A172 (cell line): ENCODE measurements at regions not wholly inside any gene's neighbourhood (a gene's known extent, or its start where the extent isn't known, plus 50 kb on each side); places are given as distances from the start of the nearest gene placed in this dataset.

ENCODE experiments used
- DNase-seq: peaks from one replicate; pipeline ENCODE4 v3.0.0-alpha.2; 2015; ENCODE audit warnings: low spot score

DNA sequence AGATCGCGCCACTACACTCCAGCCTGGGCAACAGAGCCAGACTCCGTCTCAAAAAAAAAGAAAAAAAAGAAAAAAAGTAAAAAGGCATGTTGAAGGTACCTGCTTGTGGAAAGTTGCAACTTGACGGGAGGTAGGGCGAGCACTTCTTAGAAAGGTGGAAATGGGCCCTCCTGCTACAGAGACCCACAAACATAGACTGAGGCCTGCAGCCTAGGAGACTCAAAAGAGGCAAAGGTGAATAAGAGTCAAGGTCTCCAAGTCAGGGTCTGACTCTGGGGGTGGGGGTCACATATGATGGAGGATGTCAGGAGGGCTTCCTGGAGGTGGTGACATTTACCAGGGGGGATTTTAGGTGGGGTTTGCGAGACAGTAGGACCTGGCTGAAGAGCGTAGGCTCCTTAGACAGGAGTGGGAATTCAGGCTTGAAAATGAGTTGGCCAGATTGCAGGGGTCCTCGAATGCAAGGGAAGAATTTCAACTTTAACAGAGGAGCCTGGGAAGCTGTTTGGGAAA is 303.0 kb downstream of the SEC14L1 start:
- no peak for DNase-seq

DNA sequence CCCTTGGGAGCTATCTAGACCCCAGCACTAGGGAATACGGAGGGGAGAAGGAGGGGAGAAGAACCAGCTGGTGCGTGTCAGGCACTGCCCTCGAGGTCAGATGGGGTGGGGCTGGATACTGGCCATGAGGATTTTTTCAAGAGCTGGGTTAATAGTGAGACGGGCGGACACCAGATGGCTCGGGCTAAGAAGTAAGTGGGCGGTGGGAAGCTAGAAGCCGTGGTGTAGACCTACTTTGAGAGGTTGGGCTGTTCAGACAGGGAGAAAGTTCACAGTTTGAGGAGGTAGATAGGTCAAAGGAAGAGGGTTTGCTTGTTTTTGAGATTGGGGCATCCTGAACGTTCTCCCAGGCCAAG is 303.8 kb downstream of the SEC14L1 start:
- no peak for DNase-seq

DNA sequence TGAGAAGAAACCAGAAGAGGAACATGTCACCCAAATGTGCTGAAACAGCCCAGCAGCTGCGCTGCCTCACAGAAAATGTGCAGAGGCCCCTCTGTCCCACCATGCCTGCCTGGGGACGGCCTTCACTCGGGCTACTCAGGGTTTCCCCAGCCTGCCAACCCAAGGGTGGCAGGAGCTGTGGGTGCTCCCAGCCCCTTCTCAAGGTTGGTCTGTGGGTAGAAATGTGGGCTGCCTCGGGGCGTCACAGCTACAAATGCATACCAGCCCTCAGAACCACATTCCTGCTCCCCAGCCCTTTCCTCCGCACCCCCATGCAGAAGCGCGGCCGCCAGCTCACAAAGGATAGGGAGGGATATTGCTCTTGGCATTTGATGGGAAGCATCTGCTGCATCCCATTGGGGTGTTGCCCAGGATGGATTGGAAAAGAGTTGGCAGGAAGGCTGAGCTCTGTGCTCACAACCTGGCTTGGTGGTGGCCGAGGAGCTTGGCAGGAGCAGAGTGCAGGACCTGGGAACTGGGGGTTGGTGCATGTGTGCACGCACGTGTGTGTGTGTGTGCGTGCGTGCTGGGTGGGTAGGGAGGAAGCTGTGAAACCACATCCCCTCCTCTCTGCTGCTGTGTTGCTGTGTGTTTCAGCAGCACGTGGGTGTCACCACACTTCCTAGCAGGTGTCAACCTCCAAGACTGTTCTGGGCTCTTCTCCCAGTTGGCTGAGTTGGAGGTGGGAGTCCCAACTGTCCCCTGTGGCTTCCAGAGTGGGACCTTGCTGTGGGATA is 304.4 kb downstream of the SEC14L1 start:
- no peak for DNase-seq

DNA sequence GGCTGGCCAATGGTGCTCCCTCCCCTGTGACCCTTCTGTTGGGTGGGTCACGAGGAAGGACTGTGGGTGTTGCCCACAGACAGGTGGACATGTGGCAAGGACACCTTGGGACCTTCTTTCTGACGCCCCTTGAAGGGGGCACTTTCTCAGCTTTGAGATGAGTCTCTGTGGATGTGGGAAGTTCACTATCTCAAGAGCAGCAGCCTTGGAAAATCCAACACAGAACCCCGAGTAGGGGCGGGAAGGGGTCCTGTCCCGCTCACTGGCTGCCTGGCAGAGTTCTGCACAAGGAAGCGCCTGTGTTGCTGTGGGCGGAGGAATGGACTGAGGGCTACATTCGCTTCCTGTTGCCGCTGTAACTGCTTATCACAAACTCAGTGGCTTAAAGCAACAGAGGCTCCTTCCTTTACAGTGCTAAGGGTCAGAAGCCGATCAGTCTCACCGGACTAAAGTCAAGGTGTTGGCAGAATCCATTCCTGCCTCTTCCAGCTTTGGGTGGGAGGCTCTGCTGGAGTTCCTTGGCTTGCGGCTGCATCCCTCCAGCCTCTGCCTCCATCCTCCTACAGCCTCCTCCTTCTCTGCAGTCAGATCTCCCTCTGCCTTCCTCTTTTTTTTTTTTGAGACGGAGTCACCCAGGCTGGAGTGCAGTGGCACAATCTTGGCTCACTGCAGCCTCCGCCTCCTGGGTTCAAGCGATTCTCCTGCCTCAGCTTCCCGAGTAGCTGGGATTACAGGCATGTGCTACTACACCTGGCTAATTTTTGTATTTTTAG is 305.2 kb downstream of the SEC14L1 start:
- DNase-seq: no peak

DNA sequence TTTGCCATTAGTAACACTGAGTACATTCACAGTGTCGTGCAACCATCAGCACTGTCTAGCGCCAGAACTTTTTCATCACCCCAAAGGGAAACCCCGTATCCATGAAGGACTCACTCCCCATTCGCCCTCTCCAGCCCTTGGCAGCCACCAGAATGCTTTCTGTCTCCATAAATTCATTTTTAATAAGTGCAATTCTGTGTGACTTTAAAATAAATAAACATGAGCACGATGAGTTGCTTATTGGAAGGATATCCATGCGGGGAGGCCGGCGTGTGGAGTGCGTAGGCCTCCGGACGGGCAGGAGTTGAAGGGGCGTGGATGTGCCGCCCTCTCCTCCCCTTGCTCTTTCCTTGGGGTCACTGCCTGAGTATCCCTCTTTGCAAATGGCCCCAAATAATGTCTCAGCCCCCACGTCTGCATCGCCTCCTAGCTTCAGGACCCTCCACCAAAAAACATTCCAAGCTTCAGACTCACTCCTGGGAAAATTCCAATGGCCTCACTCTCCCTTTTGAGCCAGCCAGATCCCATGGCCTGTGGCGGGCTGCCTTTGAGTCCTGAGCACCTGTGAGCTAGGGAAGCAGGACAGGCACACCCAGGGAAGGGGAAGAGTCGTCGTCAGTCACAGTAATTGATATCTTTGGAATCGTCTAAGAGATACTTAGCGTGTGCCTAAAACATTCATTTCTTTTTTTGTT is 306.3 kb downstream of the SEC14L1 start:
- no peak for DNase-seq

DNA sequence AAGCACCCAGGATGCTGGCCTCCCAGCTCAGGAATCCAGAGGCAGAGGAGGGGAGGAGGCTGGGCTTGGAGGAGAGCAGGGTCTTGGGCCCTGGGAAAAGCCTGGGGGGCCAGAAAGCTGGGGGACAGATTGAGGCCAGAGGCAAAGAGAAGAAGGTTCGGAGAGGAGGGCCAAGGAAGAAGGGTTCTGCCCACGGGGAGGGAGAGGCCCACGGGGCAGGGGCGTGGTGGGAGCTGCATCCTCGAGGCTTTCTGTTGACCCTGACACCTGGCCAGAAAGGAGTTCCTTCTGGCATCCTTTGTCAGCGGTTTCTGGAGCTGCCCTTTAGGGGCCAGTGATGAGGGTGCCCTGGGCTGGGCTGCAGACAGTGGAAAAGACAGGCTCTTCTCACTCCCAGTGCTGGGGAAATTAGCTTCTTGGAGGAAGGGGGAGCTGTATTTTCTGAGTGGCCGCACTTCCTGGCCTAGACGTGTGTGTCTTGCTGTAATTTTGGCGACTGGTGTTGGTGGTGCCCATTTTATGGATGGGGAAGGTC is 308.7 kb downstream of the SEC14L1 start:
- no peak for DNase-seq

DNA sequence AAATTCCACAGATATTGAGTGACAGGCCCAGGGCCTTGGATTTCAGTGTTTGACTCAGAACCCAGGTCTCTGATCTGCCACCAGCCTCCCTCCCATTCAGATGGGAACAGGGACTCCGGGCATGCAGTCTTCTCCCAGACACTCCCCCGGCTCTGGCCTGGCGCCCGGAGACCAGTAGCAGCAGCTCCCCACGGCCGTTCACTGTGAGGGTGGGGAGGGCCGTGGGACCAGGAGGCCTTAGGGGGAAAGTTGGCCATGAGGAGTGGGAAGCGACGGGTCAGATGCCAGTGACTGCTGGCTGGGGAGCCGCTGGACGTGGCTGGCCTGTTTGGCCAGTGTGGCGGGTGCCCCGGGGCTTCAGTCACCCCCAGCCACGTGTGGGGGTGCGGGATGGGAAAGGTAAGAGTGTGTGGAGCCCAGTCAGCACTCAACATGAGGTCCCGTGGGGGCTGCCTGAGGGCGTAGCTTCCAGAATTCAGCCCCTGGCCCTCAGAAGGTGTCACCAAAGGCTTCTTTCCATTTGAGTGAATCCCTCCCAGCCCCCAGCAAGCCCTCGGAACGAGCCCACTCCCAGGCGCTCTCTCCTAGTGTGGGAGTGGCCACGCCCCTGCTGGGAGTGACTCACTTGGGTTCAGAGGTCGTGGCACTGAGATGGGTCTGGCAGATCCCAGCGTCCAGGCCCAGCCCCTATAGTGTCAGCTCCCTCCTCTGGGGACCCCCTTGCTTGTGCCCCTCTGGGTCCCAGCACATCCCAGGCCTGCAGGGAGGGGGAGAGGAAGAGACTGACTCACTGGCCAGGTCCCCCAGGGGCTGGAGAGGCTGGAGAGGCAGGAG is 309.4 kb downstream of the SEC14L1 start:
- peak; percentile 41 for DNase-seq

DNA sequence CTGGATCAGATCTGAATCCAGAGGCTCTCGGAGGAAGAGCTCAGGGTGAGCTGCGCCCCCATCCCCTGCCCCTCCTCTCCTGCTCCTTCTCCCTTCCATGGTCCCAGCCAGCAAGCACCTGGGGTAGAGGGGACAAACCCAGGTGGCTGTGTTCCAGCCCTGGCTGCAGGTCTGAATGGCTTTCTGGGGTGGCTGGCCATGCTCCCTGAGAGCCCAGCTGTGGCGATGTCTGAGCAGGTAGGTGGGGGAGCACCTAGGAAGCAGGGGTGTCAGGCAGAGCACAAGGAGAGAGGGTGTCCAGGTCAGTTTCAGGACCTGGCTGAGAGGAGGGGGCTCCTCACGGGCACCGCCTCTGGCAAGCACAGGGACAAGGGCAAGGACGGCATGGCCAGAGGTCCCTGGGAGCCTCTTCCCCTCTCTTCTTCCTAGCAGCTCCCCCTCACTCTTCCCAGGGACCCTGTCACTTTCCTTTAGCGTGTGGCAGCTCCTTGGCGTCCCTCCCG is 310.0 kb downstream of the SEC14L1 start:
- DNase-seq: no peak

DNA sequence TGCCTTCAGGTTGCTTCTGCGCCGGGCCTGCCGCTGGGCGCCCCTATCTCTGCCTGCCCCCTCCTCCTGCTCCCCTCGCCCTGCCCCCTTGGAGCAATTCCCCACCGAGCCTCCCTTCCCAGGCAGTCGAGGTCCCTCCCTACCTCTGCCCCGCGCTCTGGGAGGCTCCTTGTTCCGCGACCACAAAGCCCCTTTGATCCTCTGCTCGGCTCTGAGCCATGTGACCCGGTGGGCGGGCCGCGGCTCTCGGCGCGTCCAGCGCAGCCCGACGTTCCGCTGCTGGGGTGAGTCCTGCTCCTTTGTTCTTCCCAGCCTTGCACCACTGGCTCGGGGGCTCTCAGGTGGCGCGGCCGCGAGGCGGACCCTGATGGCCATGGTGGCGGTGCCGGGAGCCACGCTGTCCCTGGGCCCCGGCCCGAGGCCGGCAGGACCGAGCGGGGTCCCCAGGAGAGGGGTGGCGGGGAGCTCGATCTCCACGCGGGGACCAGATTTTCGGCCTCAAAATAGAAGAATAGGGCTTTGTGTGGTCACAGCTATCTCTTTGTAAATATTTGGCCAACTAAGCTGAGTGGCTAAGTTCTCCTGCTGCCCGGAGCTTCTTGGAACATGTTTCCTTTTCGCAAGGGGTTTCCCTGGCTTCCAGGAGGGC is 310.6 kb downstream of the SEC14L1 start:
- no peak for DNase-seq

DNA sequence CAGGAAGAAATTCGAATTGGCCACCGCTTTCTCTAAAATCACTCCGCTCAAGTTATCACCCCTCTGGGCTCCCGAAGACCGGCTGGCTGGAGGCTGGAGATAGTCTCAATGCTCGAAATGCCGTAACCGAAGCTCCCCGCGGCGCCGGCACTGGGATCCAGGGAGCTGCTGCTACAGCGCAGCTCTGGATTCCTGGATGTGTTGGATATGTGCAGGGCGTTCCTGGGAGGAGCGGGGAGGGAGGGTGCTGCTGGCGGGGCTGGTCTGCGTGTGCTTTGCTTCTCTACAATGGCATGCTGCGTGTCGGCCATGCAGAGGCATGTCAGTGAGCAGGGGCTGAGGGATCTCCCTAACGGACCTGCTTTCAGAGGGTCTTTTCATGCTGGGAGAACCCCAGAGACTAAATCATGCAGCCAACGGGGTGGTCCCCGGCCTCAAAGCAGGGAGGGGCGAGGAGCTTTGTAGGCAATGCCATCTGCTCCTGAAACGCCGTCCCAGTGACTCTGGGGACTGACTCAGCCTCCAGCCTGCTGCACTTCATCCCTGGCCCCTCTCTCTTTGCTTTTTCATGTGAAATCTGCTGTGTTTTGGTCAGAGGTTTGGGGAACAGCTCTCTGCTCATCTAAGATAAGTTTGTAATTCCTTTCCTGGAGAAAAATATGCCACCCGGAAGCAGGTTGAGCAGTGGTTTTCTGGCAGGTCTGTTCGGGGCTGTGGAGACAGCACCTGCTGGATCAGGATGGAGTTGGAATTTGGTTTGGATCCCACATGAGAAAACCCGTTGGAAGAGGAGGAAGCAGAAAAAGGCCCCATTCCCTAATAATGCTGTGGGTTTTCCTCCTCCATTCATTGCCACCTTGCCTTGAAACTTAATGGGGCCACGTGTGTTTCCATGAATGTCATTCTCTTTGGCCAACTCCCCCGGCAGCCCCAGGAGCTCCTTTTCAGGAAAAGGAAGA is 311.4 kb downstream of the SEC14L1 start:
- DNase-seq: no peak

DNA sequence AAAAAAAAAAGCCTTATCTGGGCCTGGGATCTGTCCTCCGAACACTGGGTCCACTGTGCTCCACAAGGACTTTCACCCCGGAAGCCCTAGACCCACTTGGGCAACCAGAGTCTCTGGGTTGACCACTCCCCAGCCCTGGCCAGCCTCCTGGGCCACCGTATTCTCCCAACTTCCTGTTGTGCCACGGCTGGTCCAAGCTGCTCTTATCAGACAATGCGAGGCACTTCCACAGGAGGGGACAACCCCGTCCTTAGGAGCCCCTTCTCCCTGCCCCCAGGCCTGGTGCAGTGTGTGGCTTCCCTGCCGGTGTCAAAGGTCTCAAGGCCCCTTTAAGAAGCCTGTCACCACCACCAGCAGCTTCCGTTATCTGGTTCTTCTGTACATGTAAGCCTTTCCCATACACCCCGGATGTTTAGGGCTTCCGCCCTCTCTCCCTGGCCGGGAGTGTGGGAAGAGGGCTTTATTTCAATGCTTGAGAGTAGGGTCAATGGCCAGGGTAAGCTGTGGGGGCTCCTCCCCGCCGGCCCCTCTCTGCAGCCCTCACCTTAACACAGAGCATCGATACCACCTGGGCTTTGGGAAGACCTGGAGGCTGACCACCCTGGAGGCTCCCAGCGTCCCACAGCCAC is 313.0 kb downstream of the SEC14L1 start:
- DNase-seq: no peak

DNA sequence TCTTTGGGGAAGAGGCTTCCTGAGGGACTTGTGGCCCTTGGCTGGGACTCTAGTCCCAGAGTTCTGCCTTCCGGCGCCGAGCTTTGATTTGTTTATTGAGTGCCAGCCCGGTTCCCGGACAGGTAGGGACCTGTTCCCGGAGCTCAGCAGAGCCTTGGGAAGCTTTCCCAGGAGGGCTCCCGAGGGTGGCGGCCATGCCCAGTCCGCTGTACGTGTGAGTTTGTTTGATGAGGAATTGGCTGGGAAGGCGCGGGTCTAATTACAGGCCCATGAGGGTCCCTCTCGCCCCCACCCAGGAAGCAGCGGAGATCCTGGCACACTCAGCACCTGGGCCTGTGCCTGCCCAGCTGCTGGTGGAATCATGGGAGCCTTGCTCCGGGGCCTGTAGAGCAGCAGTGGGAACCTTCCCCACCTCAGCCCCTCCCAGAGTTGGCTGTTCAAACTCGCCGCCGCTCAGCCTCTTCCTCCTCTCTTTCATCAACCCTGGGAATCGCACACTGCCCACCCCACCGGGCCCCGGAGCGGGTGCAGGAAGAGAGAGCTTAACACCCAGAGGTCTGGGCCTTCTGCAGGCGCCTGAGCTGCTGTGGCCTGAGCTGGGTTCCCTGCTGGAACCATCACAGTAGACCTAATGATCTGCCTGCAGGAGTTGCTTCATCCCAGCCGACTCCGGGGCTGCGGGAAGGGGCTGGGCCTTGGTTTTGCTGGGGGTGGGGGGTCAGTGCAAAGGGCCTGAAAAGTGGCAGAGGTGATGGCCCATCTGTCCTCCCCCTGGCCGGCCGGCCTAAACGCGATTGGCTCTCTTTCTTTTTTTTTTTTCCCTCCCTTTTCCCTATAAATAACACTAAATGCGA is 313.7 kb downstream of the SEC14L1 start:
- DNase-seq: no peak

DNA sequence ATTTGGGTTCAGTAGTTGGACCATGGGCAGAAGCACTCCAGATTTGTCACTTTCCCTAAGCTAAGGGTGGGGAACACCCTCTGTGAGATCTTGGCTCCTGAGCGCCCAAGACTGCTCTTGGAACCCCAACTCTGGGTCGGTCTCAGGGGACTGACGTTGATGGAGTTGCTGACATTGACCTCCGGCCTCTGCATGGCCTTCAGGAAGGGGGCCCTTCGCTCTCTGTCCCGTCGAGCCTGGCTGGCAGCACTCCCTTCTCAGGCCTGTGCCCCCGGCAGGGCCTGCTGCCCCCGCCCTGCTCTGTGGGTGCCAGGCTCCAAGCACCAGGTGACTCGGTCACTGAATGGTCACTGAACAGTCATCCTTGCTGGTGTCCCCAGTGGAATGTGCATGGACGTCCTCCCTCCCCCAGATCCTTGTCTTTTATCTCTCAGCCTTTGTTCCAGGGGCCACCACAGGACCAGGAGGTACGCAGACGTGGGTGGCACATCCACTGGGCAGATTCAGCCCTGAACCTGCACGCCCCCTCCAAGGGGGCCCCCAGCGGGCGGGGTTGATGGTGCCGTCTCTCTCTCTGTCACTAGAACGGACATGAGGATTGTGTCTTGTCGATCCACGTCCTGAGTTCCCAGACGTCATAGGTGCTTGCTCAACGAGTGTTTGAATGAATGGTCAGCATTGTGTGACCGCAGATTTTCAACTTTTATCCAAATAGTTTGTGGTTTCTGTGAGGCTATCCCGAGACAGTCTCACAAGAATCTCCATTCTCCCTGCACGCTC is 314.5 kb downstream of the SEC14L1 start:
- no peak for DNase-seq

DNA sequence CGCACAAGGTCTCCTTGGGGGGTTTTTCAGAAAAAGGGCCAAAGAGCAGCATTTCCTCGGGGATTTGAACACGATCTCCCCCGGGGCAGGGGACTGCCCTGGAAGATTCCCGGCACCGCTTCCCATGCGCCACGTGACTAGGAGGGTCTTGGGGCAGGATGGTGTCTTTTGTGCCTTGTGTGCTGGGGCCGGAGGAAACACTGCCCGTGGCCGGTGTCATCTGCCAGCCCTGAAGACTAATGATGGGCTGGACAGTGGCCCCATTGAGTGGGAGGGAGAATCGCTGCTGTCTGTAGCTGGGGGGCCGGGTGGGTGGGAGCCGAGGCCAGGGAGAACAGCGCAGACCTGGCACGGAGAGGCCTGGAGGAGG is 315.1 kb downstream of the SEC14L1 start:
- no peak for DNase-seq

DNA sequence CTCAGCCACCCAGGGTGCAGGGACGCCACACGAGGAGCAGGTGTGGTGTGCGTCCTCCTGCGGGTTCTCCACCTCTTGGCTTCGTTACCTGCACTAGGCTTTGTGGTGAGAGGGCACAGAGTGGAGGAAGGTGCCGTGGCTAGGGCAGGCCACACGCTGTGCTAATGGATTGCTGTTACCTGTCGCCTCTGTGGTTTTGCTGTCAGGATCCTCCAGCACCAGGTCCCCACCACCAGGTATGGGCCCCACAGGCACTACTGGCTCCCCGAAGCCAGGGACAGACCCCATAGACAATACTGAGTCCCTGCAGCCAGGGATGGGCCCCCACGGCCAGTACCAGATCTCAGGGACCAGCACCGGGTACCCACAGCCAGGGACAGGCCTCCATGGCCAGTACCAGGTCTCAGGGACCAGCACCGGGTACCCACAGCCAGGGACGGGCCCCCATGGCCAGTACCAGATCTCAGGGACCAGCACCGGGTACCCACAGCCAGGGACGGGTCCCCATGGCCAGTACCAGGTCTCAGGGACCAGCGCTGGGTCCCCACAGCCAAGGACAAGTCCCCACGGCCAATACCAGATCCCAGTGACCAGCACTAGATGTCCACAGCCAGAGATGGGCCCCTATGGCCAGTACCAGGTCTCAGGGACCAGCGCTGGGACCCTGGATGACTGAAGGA is 315.6 kb downstream of the SEC14L1 start:
- no peak for DNase-seq

DNA sequence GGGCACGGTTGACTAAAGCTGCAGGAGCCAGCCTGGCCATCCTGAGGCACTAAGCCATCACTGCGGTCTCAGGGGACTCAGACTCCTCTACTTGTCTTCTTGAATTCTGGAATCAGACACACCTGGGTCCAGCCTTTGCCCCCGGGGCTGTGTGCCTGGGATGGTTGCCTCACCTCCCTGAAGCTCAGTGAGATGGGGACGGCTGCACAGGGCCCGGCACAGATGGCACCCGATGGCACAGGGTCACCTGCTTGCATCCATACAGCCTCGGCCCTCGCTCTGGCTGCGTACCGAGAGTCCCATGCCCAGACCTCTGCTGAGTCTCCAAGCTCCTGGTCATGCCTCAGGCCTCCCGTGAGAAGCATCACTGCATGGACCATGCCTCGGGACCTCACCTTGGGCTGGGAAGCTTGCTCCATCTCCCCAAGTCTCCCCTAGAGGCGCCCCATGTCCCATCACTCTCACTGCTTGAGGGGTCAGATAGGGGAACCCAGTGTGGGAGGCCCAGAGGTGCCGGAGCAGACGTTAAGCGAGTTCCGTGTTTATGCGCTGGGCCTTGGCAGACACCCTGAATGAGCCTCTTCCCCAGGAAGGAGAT is 316.3 kb downstream of the SEC14L1 start:
- DNase-seq: no peak
